Endothelial cell of umbilical vein (primary cell): ENCODE measurements at regions not wholly inside any gene's neighbourhood (a gene's known extent, or its start where the extent isn't known, plus 50 kb on each side); places are given as distances from the start of the nearest gene placed in this dataset.

ENCODE experiments used
- BruUV-seq: library from RNA; stranded (reverse); fragments of 400-500 nt; replicated peaks from 2 replicates; lab custom pipeline; 2021; lab: Mats Ljungman, UMichigan
- CTCF ChIA-PET: fragments of 300-600, 350-600 bp; sonication (Branson Sonifier 250); formaldehyde crosslinking; loops from one replicate; lab custom pipeline; 2021; ENCODE audit warnings: antibody characterized with exemption, inconsistent platforms; lab: Charles Lee
- POLR2A ChIA-PET: fragments of 300-600, 350-600 bp; sonication (Branson Sonifier 250); formaldehyde crosslinking; loops from one replicate; lab custom pipeline; 2021; ENCODE audit warnings: antibody characterized with exemption, inconsistent platforms; lab: Charles Lee
- DNase-seq: peaks from one replicate; pipeline ENCODE4 v3.0.0-alpha.2; 2011; ENCODE audit warnings: low read depth, low spot score
- FAIRE-seq: peaks from 2 replicates; lab custom pipeline; 2011; peaks lifted over from hg19 to GRCh38; lab: Jason Lieb, UNC
- H2AFZ ChIP-seq: 2 replicates; pipeline ENCODE4 v1.6.0; 2012; ENCODE audit warnings: low read depth, low read length, control low read depth, inconsistent platforms
- H3K27ac ChIP-seq: 2 replicates; pipeline ENCODE4 v1.5.1; 2011; ENCODE audit warnings: low read depth, mild to moderate bottlenecking, control low read depth, low read length, moderate library complexity; ENCODE audit not compliant: insufficient read depth
- H3K27me3 ChIP-seq, 2 experiments: 2 replicates each; pipeline versions ENCODE4 v1.6.0 to v1.6.1; 2011; ENCODE audit warnings: low read length in 2 of 2, mixed read lengths in 1 of 2; ENCODE audit not compliant: control insufficient read depth in 2 of 2, insufficient read depth in 2 of 2
- H3K36me3 ChIP-seq, 2 experiments: 2 replicates in 1 of 2; 3 replicates in 1 of 2; pipeline ENCODE4 v1.5.1; 2011; ENCODE audit warnings: low read length in 2 of 2, mild to moderate bottlenecking in 1 of 2, moderate library complexity in 1 of 2; ENCODE audit not compliant: control insufficient read depth in 2 of 2, insufficient read depth in 2 of 2; ENCODE audit errors: extremely low read depth in 1 of 2
- H3K4me1 ChIP-seq: 3 replicates; pipeline ENCODE4 v1.5.1; 2011; ENCODE audit warnings: mild to moderate bottlenecking, low read length; ENCODE audit not compliant: control insufficient read depth, insufficient read depth; ENCODE audit errors: extremely low read depth
- H3K4me2 ChIP-seq: 2 replicates; pipeline ENCODE4 v1.6.1; 2011; ENCODE audit warnings: low read length, control low read depth, mixed read lengths; ENCODE audit not compliant: insufficient read depth
- H3K4me3 ChIP-seq, 3 experiments: fragments of 200-600 bp in 1 of 3; sonication (generic), shearing (Covaris generic) in 1 of 3; replicated peaks in 1 of 3; 2 replicates each; pipeline ENCODE4 v1.5.1; 2011 to 2016; ENCODE audit warnings: control low read depth in 3 of 3, low read length in 3 of 3, mild to moderate bottlenecking in 2 of 3, inconsistent platforms in 1 of 3, low read depth in 1 of 3, moderate library complexity in 1 of 3; ENCODE audit not compliant: insufficient read depth in 1 of 3
- H3K79me2 ChIP-seq: 2 replicates; pipeline ENCODE4 v1.6.0; 2012; ENCODE audit warnings: low read length, inconsistent platforms; ENCODE audit not compliant: control insufficient read depth, insufficient read depth
- H3K9ac ChIP-seq: replicated peaks from 2 replicates; pipeline ENCODE3; 2011; ENCODE audit warnings: low read length, control low read depth; ENCODE audit not compliant: insufficient read depth; ENCODE audit errors: extremely low read depth
- H3K9me1 ChIP-seq: replicated peaks from 3 replicates; pipeline ENCODE4 v1.6.0; 2011; ENCODE audit warnings: mild to moderate bottlenecking, low read length; ENCODE audit not compliant: control insufficient read depth, insufficient read depth; ENCODE audit errors: extremely low read depth
- H3K9me3 ChIP-seq: replicated peaks from 2 replicates; pipeline ENCODE4 v1.5.1; 2012; ENCODE audit warnings: low read length, inconsistent platforms; ENCODE audit not compliant: control insufficient read depth, insufficient read depth
- H4K20me1 ChIP-seq: replicated peaks from 2 replicates; pipeline ENCODE3; 2011; ENCODE audit warnings: mild to moderate bottlenecking, low read length; ENCODE audit not compliant: control insufficient read depth, insufficient read depth; ENCODE audit errors: extremely low read depth
- CTCF ChIP-seq, 2 donors: IDR thresholded peaks; 1 replicate in 1 of 2; 2 replicates in 1 of 2; pipeline ENCODE4 v1.5.1; 2011; ENCODE audit warnings: low read length in 2 of 2, mild to moderate bottlenecking in 2 of 2, moderate library complexity in 2 of 2, control low read depth in 1 of 2, inconsistent platforms in 1 of 2, low read depth in 1 of 2; ENCODE audit not compliant: insufficient read depth in 1 of 2; ENCODE audit errors: extremely low read depth in 1 of 2
- EZH2 ChIP-seq: IDR thresholded peaks from 2 replicates; pipeline ENCODE4 v1.6.1; 2012; ENCODE audit warnings: borderline replicate concordance, low read depth, mild to moderate bottlenecking, moderate library complexity, low read length, inconsistent platforms; ENCODE audit not compliant: severe bottlenecking
- FOS ChIP-seq: IDR thresholded peaks from 2 replicates; pipeline ENCODE4 v1.6.1; 2011; ENCODE audit warnings: mild to moderate bottlenecking, low read length, moderate library complexity, borderline replicate concordance; ENCODE audit not compliant: insufficient read depth
- GATA2 ChIP-seq: IDR thresholded peaks from 2 replicates; pipeline ENCODE4 v1.7.0; 2011; ENCODE audit warnings: low read depth, mild to moderate bottlenecking, moderate library complexity, mixed read lengths, low read length; ENCODE audit not compliant: insufficient read length, insufficient read depth
- JUN ChIP-seq: IDR thresholded peaks from 2 replicates; pipeline ENCODE4 v1.6.1; 2011; ENCODE audit warnings: borderline replicate concordance, low read depth; ENCODE audit not compliant: insufficient read length, insufficient read depth
- MAX ChIP-seq: IDR thresholded peaks from 2 replicates; pipeline ENCODE4 v1.6.1; 2011; ENCODE audit not compliant: insufficient read depth, insufficient read length
- MYC ChIP-seq: IDR thresholded peaks from one replicate; pipeline ENCODE4 v1.6.1; 2011; ENCODE audit warnings: mild to moderate bottlenecking, low read depth, low read length
- POLR2A ChIP-seq: IDR thresholded peaks from 2 replicates; pipeline ENCODE4 v1.6.1; 2012; ENCODE audit warnings: low read depth, mild to moderate bottlenecking, control low read depth, low read length
- POLR2AphosphoS5 ChIP-seq: IDR thresholded peaks from 2 replicates; pipeline ENCODE4 v1.6.1; 2012; ENCODE audit warnings: low read depth, mild to moderate bottlenecking, control low read depth, low read length, moderate library complexity; ENCODE audit not compliant: insufficient read depth
- dilution Hi-C: fragments of 300-500 bp; cut with MboI; formaldehyde crosslinking; loops from one replicate; pipeline ENCODE4 v1.15.0; 2019; ENCODE audit warnings: low sequenced_read_pairs; ENCODE audit not compliant: extremely low pct_ligation_motif_present
- intact Hi-C: fragments of 100-400 bp; cut with micrococcal nuclease; formaldehyde crosslinking; loops from one replicate; pipeline ENCODE4 v1.10.0; 2022

- Histone ChIP-seq H3K4me2 (no peak overlapping the region), H2AFZ (no peak overlapping the region), H3K9me3 (no peaks in the 10 kb centered on the region), H3K4me1 (peaks cover 42% of the 10 kb centered on the region), H4K20me1 (no peaks in the 10 kb centered on the region), H3K9ac (no peak overlapping the region), H3K79me2 (no peaks in the 10 kb centered on the region), H3K9me1 (no peaks in the 10 kb centered on the region), H3K36me3 (no peaks in the 10 kb centered on the region), H3K4me3 (no peak overlapping the region), H3K27me3 (no peaks in the 10 kb centered on the region), H3K27ac (no peak overlapping the region)
- POLR2A ChIA-PET = interaction anchor here (1.3 kb wide), 1 partner anchor 73 kb away, joined by 3 read pairs; no protein-coding TSS in a partner anchor
- no TSS peak for BruUV-seq
- FAIRE-seq = no peak
- no peak for TF ChIP-seq MYC
- no peak for TF ChIP-seq FOS
- TF ChIP-seq POLR2AphosphoS5 = no peak
- TF ChIP-seq JUN = no peak
- no peak for TF ChIP-seq CTCF (IDR thresholded peaks at IDR 0.05; ENCODE audit: extremely low read depth in 1 of 2, insufficient read depth in 1 of 2, low read depth in 1 of 2, low read length in 2 of 2)
- TF ChIP-seq POLR2A = no peak
- TF ChIP-seq GATA2 = no peak
- TF ChIP-seq EZH2 = no peak
- no peak for TF ChIP-seq MAX
- dilution Hi-C loops (loop anchor here (25.0 kb wide), 1 partner anchor 492 kb away; no protein-coding TSS in a partner anchor), intact Hi-C loops (no loop called here)
- CTCF ChIA-PET = interaction anchor here (0.7 to 2.4 kb wide), 2 partner anchors 16 to 75 kb away, joined by 3 to 7 read pairs; no protein-coding TSS in a partner anchor
- no peak for DNase-seq
Measured at GRCh38 chr10:63703740-63704345, 182.6 kb downstream of the REEP3 start.
